Liver (tissue), 2 donors: ENCODE measurements at regions not wholly inside any gene's neighbourhood (a gene's known extent, or its start where the extent isn't known, plus 50 kb on each side); places are given as distances from the start of the nearest gene placed in this dataset.

Experiments used
- EGR1 ChIP-seq, 2 donors: IDR thresholded peaks; 2 replicates each; pipeline ENCODE4 v1.6.1; 2016 to 2018; ENCODE audit warnings: antibody characterized with exemption in 2 of 2, low read depth in 2 of 2
- SP1 ChIP-seq: IDR thresholded peaks from 2 replicates; pipeline ENCODE4 v1.6.1; 2018; ENCODE audit warnings: antibody characterized with exemption, mild to moderate bottlenecking
- donor health status: healthy.

DNA sequence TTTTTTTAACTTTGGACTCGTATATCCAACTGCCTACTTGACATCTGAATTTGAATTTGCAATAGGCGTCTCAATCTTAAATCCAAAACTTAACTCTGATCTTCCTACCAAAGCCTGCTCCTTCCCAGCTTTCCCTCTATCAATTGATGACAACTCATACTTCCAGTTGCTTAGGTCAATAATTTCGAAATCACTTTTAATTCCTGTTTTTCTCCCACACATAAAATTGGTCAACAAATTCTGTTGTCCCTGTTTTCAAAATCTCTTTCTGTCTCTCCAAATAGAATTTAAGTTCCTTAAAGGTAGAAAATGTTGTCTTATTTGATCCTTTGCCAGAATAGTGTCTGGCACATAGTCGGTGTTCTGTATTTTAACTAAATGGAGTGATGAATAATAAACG is 332.4 kb downstream of the SATB1 start:
- TF ChIP-seq SP1 (no peak), EGR1 (IDR thresholded peaks at IDR 0.05; ENCODE audit: low read depth in 2 of 2) (no peak)
